Activated CD8-positive, alpha-beta memory T cell treated with anti-CD3 and anti-CD28 coated beads, Interleukin-2, amount 50 U/mL, for 4 hours (primary cell): ENCODE measurements at regions not wholly inside any gene's neighbourhood (a gene's known extent, or its start where the extent isn't known, plus 50 kb on each side); places are given as distances from the start of the nearest gene placed in this dataset.
"Not testable (repeated sequence)": the region's sequence is repeated elsewhere in the genome, so short reads cannot be mapped to it uniquely, and the experiment has no call there.

Experiments
- DNase-seq: peaks from one replicate; pipeline ENCODE4 v3.0.0-alpha.2; 2020

DNA sequence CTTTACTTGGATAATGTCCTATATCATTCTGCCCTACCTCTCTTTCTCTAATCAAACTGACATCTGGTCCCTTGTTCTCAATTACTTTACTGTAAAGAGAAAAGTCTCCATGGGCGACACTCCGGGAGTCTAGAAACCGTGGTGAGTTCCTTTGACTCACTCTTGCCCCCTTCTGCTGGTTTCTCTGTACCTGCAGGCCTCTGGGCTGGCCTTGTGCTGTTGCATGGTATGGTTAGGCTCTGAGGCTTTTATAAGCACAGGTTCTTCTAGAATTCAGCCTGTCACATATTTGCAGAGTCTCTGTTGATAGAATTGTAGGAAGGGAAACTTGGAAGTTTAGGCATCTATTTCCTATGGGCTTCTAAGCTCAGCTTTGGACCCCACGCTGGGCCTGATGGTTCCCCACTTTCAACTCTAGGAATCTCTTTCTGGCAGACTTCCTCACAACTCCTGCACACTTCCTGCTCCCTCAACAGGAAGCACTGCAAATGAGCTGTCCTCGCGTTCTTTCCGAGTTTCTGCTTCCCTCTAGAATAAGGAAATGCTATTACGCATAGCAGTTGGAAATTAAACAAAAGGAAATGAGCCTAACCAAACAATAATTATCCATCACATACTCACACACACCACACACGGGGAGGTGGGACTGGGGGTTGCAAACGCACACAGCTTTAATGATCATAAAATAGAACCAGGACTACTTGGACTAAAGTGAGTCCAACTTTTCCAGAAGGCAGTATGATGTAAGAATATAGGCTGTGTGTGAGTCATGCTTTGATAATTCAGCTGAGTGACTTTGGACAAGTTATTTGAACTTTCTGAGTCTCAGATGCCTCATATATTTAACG lies 683.3 kb downstream of the QKI start:
- no peak for DNase-seq

DNA sequence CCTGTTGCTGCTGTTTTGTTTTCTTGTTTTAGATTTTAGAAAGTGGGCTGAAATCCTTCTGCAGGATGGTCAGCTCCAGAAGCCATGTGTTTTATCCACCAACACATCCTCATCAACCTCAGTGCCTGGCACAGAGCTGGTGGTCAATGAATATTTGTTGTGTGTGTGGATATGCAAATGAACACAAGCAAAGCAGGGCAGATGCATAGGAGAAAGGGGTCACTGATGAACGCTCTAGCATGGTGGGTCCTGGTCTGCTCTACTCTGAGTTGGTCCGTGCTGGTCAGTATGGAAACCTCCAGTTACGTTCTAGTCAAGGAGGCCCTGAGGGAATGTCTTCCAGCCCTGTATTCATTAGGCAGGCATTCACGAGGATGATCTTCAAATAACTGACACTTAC lies 682.5 kb downstream of the QKI start:
- DNase-seq: no peak

DNA sequence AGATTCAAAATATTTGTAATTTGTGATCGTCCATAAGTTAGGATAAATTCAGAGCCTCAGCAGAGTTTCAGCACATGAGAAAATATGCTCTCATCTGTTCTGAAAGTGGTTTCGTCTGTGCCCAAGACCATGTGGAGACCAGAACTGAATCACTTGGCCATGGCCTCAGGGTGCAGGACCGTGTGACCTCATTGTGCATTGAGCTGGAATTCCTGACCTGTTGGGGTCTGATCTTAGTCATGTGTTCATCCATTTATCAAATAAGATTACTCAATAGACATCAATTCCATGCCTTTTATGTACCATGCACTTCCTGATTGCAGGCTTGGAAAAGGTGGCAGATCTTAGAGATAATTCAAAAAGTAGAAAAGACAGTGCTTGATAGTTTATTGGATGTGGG lies 680.5 kb downstream of the QKI start:
- no peak for DNase-seq

DNA sequence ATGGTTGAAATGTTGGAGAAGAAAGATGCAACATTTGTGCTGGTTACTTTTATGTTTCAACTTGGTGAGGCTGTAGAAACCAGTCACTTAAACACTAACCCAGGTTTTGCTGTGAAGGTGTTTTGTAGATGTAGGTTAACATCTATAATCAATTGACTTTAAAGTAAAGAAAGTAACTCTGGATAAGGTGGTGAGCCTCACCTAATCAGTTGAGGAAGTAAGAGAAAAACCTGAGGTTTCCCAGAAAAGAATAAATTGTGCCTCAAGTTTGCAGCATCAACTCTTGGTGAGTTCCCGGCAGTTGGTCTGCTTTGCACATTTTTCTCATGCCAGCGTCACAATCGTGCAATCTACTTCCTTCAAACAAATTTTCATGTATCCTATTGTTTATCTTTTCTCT lies 673.4 kb downstream of the QKI start:
- no peak for DNase-seq

DNA sequence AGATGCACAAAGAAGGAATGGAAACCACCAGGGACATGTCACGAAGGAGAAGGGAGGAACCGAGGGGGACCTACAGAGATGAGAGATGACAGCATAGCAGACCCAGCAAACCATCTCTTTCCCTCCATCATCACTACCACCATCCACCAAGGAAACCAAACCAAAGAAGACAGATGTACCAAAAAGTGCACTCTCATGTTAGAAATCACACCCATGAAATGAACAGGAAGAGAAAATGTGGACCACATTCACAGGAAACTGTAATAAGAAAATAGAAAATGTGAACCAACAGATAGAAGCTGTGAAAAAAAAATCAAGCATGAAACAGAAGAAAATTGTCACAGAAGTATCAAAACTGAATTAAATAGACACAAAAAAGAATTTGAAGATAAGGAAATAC lies 672.7 kb downstream of the QKI start:
- DNase-seq: no peak

DNA sequence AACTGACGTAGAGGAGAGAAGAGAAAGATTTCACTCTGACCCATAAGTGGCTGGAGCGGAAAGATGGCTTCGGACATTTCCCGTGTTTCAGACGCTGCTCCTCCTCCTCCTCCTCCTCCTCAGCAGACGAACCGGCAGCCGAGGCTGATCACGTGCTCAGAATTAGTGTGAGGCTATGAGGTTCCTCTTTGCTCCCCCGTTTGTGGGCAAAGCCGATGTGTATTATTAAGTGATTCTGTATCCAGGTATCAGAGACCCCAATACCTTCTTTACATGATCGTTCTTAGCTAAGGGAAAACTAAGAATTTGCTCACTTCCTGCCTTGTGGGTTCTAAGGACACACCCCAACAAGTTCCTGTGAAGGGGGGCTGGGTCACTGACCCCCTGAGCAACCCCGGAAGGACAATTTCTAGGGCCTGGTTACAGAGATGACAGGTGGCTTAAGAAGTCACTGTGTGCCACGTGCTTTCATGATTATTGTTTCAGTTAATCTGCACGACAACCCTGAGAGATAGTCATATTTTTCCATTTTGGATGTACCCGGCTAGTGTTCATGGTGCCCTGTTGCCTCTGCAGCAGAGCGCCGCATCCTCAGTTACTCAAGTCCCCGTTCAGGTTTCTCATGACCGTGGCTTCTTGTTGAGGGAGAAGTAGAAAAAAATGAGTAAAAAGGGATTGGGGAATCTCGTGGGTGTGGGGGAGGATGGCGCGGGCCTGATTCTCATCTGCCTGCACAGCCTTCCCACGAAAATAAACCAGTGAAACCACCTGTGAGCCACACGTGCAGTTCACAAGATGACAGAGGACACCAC lies 671.8 kb downstream of the QKI start:
- no peak for DNase-seq

DNA sequence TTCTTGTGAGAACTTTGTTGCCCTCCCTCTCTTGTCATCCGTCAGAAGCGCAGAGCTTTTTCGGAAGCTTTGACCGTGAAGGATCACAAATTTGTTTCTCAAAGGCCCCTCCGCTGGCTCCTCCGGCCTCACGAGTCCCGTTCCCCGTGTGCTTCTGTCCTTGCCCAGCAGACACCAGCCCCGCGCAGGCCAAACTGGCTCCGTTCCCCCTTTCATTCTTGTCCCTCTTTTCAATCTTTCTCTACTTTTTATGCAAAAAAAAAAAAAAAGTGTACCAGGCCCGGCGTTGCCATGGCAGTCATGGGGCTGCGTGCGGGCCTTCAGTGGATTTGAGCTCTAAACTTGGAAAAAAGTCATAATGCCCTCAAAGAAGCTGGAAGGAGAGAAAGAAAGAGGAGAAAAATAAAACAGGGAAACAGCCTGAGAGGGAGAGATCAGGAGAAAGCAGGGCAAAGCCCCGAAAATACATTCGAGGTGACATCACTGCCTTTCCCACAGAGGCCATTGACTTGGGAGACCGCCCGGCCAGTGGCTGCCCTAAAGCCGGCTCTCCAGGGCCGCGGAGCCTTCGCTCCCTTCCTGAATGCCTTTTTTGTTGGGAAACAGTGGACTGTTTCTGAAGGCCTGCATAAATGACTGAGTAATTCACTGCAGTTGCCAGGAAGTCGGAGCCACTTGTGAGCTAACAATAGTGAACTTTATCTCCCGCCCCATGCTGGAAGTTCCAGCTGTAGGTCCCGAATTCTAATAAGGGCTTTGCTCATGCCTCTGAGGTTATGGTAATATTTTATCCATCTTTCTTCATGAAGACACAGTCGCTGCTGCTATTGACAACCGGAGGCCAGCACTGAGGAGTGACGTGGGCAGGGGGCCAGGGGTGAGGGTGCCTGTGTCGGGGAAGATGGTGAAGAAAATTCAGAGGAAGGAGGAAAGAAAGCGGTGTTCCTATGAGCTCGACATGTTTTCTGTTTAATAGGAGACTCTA lies 670.9 kb downstream of the QKI start:
- DNase-seq: no peak

DNA sequence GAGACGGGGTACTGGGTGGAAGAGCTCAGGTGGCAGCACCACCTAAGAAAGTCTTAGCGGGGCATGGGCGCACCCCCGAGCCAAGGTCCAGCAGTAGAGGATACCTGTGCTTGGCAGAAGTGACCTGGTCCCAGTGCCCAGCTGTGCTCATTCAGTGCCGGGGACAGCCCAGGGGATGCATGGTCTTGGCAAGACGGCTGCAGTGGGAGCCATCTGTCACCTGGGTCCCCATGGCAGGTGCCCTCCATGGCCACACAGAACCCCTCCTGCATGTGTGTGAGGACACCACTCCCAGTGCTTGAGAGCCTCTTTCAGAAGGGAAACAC lies 664.7 kb downstream of the QKI start:
- DNase-seq: no peak

DNA sequence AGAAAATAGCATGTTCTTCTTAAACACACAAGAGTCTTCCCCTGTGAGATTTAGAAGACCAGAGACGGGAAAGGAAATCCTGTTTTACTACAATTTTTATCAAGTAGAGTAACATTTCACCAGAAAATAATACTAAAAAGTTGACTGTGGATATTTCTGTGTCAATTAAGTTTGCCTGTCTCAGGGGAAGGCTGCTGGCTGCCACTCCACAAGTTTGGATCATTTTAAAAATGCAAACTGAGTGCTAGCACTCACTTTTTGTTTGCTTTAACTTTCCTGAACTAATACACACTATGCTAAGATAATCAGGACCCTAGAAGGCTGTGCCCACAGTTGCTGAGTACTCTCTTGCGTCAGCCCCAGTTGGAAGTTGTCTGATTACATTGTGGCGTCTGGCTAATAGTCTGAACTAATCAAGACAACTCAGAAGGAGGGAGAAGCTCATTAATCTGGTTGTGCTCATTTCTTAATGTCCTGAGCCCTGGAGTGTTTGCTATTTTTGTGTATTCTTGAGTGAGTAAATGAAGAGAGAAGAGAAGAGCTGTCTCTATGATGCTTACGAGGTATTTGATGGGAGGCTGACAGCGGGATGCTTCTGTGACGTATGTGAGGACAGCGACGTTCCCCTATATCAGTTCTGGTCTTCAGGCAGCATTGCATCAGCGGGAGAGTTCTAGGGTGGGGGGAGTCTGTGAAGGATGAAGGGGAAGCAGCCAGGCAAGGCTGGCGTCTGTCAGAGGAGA lies 664.2 kb downstream of the QKI start:
- no peak for DNase-seq

DNA sequence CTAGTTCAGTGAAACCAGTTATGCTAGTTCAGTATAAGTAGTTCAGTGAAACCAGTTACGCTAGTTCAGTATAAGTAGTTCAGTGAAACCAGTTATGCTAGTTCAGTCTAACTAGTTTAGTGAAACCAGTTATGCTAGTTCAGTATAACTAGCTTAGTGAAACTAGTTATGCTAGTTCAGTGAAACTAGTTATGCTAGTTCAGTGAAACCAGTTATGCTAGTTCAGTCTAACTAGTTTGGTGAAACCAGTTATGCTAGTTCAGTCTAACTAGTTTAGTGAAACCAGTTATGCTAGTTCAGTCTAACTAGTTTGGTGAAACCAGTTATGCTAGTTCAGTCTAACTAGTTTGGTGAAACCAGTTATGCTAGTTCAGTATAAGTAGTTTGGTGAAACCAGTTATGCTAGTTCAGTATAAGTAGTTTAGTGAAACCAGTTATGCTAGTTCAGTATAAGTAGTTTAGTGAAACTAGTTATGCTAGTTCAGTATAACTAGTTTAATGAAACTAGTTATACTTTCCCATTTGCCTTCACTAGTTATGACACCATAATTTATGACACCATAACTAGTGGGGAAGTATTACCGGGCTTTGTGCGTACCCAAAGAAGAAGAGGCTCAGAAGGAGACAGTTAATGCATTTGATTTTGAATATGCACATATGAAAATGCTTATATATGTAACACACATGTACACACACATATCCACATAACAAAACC lies 662.5 kb downstream of the QKI start:
- DNase-seq: not testable (repeated sequence)

DNA sequence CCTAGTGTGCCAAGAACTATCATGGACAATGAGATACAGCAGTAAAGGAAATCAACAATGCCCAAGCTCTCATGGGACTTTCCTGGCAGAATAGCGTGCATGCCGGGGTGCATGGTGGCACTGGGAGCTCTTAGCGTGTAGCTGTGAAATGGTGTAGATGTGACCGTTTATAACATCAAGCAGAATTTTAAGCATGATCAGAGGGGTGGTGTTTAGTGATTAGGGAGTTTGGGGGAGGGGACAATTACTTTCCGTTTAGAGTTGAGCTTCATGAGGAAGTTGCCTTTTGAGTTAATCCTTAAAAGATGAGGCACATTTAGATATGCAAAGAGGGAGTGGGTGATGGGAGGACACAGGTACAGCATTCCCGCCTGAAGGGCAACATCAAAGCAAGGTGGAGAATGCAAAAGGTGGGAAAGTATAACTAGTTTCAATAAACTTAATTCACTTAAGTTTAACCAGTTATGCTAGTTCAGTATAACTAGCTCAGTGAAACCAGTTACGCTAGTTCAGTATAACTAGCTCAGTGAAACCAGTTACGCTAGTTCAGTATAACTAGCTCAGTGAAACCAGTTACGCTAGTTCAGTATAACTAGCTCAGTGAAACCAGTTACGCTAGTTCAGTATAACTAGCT lies 661.6 kb downstream of the QKI start:
- no peak for DNase-seq

DNA sequence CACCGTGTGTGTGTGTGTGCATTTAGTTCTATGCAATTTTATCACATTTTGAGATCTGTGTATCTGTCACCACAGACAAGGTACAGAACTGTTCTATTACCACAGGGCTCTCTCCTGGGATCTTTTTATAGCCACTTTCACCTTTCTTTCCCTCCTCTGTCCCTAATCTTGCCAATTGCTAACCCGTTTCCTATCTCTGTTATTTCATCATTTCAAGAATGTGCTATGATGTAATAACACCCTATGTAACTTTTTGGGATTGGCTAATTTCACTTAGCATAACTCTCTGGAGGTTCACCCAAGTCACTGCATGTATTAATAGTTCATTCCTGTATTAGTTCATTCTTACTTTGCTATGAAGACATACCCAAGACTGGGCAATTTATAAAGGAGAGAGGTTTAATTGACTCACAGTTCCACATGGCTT lies 657.7 kb downstream of the QKI start:
- DNase-seq: no peak

DNA sequence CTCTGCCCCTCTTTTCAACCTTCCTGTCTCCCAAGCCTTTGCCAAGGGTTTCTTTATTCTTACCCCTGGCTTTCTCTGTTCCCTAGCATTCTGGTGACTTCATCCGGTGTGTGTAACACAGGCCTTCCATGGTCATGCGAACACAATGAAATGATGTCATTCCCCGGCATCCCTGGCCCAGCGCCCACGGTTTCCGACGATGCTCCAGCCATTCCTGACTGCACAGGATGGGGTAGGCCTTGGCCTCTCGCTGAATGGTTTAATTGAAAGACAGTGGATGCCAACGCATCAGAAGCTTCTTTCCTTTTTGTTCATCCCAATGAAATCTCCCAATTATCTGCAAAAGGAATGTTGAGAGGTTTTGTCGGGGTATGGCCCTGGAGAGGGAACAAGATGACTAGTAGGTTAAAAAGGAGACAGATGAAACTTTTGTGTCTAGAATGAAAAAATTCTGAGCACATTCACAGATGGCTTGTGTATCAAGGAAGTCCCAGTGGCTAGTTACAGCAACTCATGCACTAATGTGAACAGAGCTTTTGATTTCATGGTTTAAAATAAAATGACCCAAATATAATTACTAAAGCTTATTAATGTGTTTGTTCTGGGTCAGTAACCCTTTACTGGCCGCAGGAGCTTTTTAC lies 655.0 kb downstream of the QKI start:
- DNase-seq: no peak

DNA sequence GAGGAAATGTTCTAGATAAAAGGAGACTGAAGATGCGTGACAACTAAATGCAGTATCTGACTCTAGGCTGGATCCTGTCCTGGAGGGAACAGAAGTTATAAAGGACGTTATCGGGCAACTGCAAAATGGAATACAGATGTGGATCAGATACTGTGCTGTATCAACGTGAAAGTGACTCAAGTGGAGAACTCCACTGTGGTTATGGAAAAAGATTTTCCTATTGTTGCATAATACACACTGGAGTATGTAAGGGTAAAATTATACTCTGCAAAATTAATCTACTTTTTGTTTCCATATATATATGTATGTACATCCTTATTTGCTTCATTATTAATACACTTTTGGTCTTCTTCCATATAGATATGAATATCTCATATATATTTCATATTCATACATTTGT lies 654.0 kb downstream of the QKI start:
- DNase-seq: no peak

DNA sequence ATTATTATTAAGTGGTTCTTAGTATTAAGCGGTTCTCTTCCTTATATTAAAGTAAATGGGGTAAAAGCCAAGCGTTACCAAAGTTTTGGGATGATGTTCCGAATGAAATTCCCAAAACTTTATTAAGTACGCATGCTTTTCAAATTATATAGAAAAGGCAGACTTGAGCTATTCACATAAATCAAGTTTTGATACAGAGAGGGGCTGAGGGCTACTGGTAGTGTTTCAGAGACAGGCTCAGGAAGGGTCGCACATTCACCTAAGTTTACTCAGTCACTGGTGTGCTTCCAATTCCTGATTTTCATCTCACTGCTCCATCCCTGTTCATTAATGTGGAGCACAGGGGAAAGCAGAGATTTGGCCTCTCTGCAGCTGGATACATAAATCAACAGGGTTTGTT lies 652.2 kb downstream of the QKI start:
- DNase-seq: no peak

DNA sequence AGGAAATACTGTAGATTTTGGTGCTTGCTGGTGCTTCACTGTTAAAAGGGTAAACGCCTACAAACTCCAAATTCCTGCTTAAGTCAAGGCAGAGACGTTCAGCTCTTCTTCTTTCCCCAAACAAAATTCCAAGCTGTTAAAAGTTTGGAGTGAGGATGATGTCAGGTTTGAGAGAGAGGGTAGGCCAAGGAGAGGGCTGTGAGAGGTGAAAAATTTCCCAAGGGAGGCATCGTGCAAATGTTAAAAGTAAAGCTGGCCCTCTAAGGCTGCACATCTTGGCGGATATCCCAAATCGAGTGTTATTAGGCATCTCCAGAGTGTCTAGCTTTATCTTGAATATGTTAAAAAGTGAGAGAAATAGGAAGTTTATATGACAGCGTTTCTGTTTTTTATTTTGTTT lies 651.8 kb downstream of the QKI start:
- DNase-seq: no peak

DNA sequence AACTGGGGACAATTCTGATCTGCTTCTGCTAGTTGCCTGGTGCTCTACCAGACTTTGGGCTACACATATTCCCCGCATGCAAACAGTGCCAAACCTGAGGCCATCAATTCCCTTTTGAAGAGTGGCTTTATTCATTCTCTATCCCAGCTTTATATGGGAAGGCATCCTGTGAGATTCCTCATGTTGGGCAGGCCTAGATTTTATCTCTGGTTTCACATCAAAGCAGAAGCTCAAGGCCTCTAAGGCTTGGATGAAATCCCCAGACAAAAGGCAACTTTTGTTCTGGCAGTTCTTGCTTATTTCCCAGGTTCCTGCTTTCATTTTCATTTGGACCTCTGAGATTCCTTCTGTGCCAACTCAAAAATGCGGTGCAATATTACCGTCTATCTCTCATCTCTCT lies 648.8 kb downstream of the QKI start:
- DNase-seq: no peak

DNA sequence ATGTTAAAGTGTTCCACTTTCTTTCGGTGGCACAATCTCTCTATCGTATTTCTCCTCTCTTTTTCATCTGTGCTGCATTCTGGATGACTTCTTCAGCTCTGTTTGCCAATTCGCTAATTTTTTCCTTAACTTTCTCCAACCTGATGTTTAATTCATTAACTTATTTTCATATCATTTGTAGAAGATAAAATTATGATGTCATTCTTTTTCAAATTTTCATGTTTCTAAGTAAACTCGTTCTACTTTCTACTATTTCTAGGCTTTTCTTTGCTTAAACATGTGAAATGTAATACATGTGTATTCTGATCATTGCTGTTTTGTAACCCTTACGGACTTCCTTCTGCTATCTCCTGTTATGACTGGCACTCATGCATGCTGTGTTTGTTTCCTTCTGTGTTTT lies 648.4 kb downstream of the QKI start:
- no peak for DNase-seq

DNA sequence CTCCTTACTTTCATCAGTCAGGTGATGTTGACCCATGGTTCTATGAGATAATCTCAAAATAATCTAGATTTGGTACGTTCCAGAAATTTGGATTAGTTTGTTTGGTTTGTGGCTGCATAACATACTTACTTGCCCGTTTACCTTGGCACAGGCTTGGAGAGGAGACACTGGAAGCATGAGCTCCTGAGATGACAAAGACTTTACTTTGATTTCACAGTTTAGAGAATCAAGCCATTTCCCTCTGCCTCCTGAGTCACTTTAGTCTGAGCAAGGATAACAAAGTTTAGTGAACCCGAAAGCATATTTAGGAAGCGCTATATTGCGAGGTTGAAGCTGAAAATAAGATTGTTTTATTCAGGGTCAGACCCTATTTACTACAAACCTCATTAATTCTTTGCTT lies 643.4 kb downstream of the QKI start:
- no peak for DNase-seq

DNA sequence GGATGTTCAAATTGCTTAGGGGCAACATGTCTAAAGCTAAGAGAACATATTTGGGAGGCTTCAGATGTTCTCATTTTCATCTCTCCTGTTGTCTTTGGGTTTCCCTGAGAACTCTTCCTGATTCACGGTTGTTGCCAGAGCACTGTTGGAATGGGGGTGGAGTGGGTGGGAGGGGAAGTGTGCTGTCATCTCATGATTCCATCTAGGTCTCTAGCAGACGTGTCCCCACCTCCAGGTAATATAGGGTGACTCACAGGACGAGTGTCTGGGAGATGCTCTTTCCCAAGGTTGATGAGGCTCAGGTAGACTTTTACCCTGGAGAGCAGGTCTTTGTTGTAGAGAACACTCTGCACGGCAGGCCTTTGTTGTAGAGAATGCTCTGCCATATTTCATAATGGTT lies 636.9 kb downstream of the QKI start:
- no peak for DNase-seq

DNA sequence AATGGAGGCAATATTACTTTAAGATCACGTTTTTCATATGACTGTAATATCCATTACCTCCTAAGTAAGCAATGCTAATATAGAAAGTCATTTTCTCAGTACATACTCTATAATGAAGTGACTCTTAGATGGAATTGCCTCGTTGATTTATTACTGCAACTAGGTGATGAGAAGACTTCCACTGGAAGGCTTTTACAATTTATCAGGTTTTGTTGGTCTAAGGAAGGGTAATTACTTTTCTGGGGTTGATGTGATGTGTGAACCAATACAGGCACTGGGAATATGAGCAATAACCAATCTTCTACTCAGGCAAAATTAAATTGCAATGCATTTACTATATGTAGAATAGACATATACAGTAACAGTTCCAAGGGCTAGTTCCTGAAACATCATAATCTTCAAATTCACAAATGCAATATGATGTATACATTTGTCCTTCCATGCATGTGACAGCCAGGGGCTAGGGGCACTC lies 635.0 kb downstream of the QKI start:
- no peak for DNase-seq
